Endodermal cell (in vitro differentiated cells): ENCODE measurements at regions not wholly inside any gene's neighbourhood (a gene's known extent, or its start where the extent isn't known, plus 50 kb on each side); places are given as distances from the start of the nearest gene placed in this dataset.

Source experiments
- DNase-seq: peaks from one replicate; pipeline ENCODE4 v3.0.0-alpha.2; 2017
- H3K27ac ChIP-seq: 2 replicates; pipeline ENCODE4 v1.5.1; 2013; ENCODE audit warnings: mild to moderate bottlenecking, low read depth, low read length, moderate library complexity
- H3K27me3 ChIP-seq: 2 replicates; pipeline ENCODE4 v1.6.1; 2013; ENCODE audit warnings: mild to moderate bottlenecking, low read length, moderate library complexity; ENCODE audit not compliant: insufficient read depth, control insufficient read depth, poor library complexity, severe bottlenecking
- H3K36me3 ChIP-seq: 2 replicates; pipeline ENCODE4 v1.7.0; 2013; ENCODE audit warnings: mild to moderate bottlenecking, low read length, moderate library complexity; ENCODE audit not compliant: control insufficient read depth, insufficient read depth
- H3K4me1 ChIP-seq: one replicate; pipeline ENCODE4 v1.7.0; 2013; ENCODE audit warnings: low read length; ENCODE audit not compliant: control insufficient read depth, insufficient read depth
- H3K4me3 ChIP-seq: 2 replicates; pipeline ENCODE4 v1.5.1; 2013; ENCODE audit warnings: mild to moderate bottlenecking, low read length, moderate library complexity
- H3K9ac ChIP-seq: 2 replicates; pipeline ENCODE4 v1.6.1; 2013; ENCODE audit warnings: mild to moderate bottlenecking, low read length, moderate library complexity; ENCODE audit not compliant: poor library complexity, severe bottlenecking; ENCODE audit errors: extremely low read depth
- H3K9me3 ChIP-seq: 2 replicates; pipeline ENCODE4 v1.6.1; 2013; ENCODE audit warnings: mild to moderate bottlenecking, low read length, moderate library complexity; ENCODE audit not compliant: control insufficient read depth
- H3K27ac Mint-ChIP-seq: 2 replicates; pipeline ENCODE4 v1.8.0; 2020; ENCODE audit warnings: mixed read lengths
- H3K27me3 Mint-ChIP-seq: 2 replicates; pipeline ENCODE4 v1.8.0; 2021; ENCODE audit warnings: mild to moderate bottlenecking, mixed read lengths; ENCODE audit not compliant: insufficient read depth
- H3K36me3 Mint-ChIP-seq: 2 replicates; pipeline ENCODE4 v1.8.0; 2020; ENCODE audit warnings: low read depth, mixed read lengths
- H3K4me1 Mint-ChIP-seq: 2 replicates; pipeline ENCODE4 v1.8.0; 2020; ENCODE audit warnings: mixed read lengths
- H3K4me3 Mint-ChIP-seq: 2 replicates; pipeline ENCODE4 v1.8.0; 2020; ENCODE audit warnings: mild to moderate bottlenecking, moderate library complexity, mixed read lengths
- H3K9me3 Mint-ChIP-seq: 2 replicates; pipeline ENCODE4 v1.8.0; 2020; ENCODE audit warnings: mild to moderate bottlenecking, mixed read lengths
- CTCF ChIP-seq: fragments of 200-600 bp; sonication (generic); conservative IDR thresholded peaks from 2 replicates; pipeline ENCODE4 v1.5.0; 2021; ENCODE audit warnings: antibody characterized with exemption, mild to moderate bottlenecking
- WGBS, 2 experiments: methylation state at CpG; one replicate each; pipeline versions ENCODE4 v1.1.5 to v1.1.7; 2013; ENCODE audit warnings: missing lambda C conversion rate in 2 of 2, mixed read lengths in 1 of 2; ENCODE audit not compliant: insufficient coverage in 1 of 2, insufficient read length in 1 of 2; 5-methylcytosine and 5-hydroxymethylcytosine counted together

DNA sequence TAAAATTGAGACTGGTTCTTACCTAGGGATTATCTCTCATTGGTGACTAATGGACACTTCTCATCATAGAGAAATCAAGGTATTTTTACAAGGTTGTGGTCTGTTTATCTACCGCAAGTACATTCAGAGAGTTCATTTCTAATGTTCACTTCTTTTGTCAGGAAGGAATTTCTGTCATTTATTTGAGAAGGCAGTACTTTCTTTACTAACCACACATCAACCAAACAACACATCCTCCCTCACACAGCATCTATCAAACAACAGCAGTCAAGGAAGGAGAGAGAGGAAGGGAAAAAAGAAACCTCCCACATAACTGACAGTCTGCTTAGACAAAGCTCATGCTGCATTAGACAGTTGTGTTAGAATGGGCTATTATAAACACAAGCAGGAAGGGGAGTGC lies 182.3 kb upstream of the KLF12 start:
- no peak overlapping the region for H3K27ac Mint-ChIP-seq
- no peaks in the 10 kb centered on the region for H3K36me3 Mint-ChIP-seq
- Histone ChIP-seq H3K9me3 (no peaks in the 10 kb centered on the region), H3K27me3 (no peaks in the 10 kb centered on the region), H3K27ac (no peak overlapping the region), H3K9ac (no peak overlapping the region), H3K36me3 (no peaks in the 10 kb centered on the region), H3K4me1 (no peaks in the 10 kb centered on the region), H3K4me3 (no peak overlapping the region)
- DNase-seq: no peak
- H3K4me1 Mint-ChIP-seq: no peaks in the 10 kb centered on the region
- no peak for TF ChIP-seq CTCF
- H3K27me3 Mint-ChIP-seq: no peaks in the 10 kb centered on the region
- 100% methylated on average over 1 of the region's 1 CpG; no CpG with 5 or more reads in 1 of the 2 experiments for WGBS, 2 experiments
- H3K9me3 Mint-ChIP-seq: no peaks in the 10 kb centered on the region
- H3K4me3 Mint-ChIP-seq: no peak overlapping the region

- peaks cover 4% of the 10 kb centered on the region for H3K4me1 ChIP-seq
- H3K9me3 ChIP-seq: no peaks in the 10 kb centered on the region
- TF ChIP-seq CTCF: peak; percentile 55
- no peaks in the 10 kb centered on the region for H3K9me3 Mint-ChIP-seq
- H3K4me1 Mint-ChIP-seq: peaks cover 7% of the 10 kb centered on the region
- H3K27me3 Mint-ChIP-seq: no peaks in the 10 kb centered on the region
- no peak overlapping the region for H3K4me3 ChIP-seq
- H3K36me3 Mint-ChIP-seq: no peaks in the 10 kb centered on the region
- no peak for DNase-seq
- no peak overlapping the region for H3K27ac Mint-ChIP-seq
- H3K36me3 ChIP-seq: no peaks in the 10 kb centered on the region
- no peak overlapping the region for H3K4me3 Mint-ChIP-seq
- H3K27ac ChIP-seq: no peak overlapping the region
- H3K27me3 ChIP-seq: no peaks in the 10 kb centered on the region
- 71 to 91% methylated on average over 1 to 2 of the region's 2 CpGs for WGBS, 2 experiments
- no peak overlapping the region for H3K9ac ChIP-seq
Measured at GRCh38 chr13:74306496-74306895, 172.3 kb upstream of the KLF12 start.

DNA sequence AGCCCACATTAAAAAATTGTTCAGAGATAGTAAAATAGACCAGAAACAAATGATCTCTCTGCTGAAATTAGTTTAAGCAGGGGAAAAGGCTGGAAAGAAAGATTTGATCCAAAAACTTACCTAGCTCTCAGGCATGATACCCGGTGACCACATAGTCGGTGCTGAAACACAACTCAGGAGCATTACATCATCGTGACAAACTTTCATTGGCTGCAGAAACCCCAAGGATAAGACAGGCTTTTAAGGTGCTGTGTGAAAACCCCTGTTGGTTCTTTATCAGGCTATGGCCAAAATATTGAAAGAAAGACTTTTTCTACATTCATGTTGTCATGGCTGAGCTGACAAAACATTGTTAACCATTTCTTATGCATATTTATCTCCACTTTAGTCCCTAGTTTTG lies 171.7 kb upstream of the KLF12 start:
- Mint-ChIP-seq H3K36me3 (no peaks in the 10 kb centered on the region), H3K27ac (no peak overlapping the region), H3K4me3 (no peak overlapping the region)

More for the DNA sequence above, 171.7 kb upstream of the KLF12 start:
- Mint-ChIP-seq H3K9me3 (no peaks in the 10 kb centered on the region), H3K27me3 (no peaks in the 10 kb centered on the region), H3K4me1 (peaks cover 9% of the 10 kb centered on the region)
- Histone ChIP-seq H3K27me3 (no peaks in the 10 kb centered on the region), H3K27ac (no peak overlapping the region), H3K9me3 (no peaks in the 10 kb centered on the region), H3K9ac (no peak overlapping the region), H3K36me3 (no peaks in the 10 kb centered on the region), H3K4me3 (no peak overlapping the region), H3K4me1 (peaks cover 4% of the 10 kb centered on the region)
- DNase-seq: peak; percentile 58
- TF ChIP-seq CTCF: no peak
- WGBS, 2 experiments: 27 to 39% methylated on average over 3 of the region's 3 CpGs
